Stimulated activated CD8-positive, alpha-beta memory T cell treated with anti-CD3 and anti-CD28 coated beads, Interleukin-7, amount 100 ng/mL, for 48 hours (primary cell): ENCODE measurements at regions not wholly inside any gene's neighbourhood (a gene's known extent, or its start where the extent isn't known, plus 50 kb on each side); places are given as distances from the start of the nearest gene placed in this dataset.

Source experiments
- DNase-seq, 2 donors: peaks; one replicate each; pipeline ENCODE4 v3.0.0-alpha.2; 2020; ENCODE audit warnings: low read depth in 1 of 2; ENCODE audit errors: extremely low read depth in 1 of 2

DNA sequence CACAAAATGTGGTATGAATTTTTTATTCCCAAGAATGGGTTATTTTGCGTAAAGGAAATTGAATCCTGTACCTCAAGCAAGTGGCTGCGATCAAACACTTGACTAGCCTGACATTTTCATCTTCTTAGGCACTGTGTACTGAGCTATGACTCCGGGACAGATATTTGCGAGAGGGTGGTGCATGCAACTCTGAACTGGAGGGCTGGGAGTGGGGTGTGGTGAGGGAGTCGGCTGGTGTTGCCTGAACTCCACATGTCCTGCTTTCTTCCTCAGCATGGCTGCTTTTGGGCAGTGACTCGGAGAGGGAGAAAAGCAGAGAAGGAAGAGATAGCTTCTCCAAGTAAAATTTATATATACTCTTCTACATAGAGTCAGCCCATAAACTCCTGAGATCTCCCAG lies 68.5 kb upstream of the GATB start:
- DNase-seq = no peak

- DNase-seq = no peak
These were observed 63.8 kb upstream of the GATB start for GRCh38 chr4:151824656-151825055.

GRCh38 chr4:151822331-151822730 lies 61.5 kb upstream of the GATB start:
- DNase-seq = no peak

GRCh38 chr4:151820004-151820403 lies 59.2 kb upstream of the GATB start:
- DNase-seq = no peak

DNA sequence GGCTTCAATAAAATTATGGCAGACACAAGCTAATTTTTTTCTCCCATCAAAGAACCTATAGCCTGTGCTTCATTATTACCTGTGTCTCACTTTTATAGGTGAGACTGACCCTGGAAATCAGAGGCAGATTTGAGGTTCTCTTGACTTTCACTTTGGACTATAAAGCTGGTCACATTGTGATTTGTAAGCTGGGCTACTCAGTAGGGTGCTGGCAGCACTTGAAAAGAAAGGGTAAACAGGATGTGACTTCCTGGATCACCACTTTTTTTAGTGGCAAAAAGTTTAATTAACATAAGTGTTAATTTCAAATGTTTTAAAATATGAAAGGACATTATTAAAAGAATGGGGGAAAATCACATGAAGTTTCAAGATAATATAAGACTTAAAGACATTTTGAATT lies 50.6 kb upstream of the GATB start:
- no peak for DNase-seq
